ENCODE measurements at regions not wholly inside any gene's neighbourhood (a gene's known extent, or its start where the extent isn't known, plus 50 kb on each side); places are given as distances from the start of the nearest gene placed in this dataset.

- ATAC-seq: no peak
- Histone ChIP-seq H3K4me1 (replicated peaks in 1 of 2; ENCODE audit: control insufficient read depth in 2 of 2, insufficient read depth in 2 of 2, low read length in 2 of 2) (no peaks in the 10 kb centered on the region), H4K20me1 (replicated peaks; ENCODE audit: control insufficient read depth, insufficient read depth, low read length) (no peaks in the 10 kb centered on the region), H3K27me3 (ENCODE audit: control insufficient read depth in 2 of 2, insufficient read depth in 2 of 2, low read length in 2 of 2) (no peaks in the 10 kb centered on the region), H3K9me3 (replicated peaks; ENCODE audit: control insufficient read depth, insufficient read depth, low read depth, low read length) (0 out of 2 replicates have a peak, but pooled peaks cover 2% of the 10 kb centered on the region), H3K9me1 (ENCODE audit: control insufficient read depth, insufficient read depth, low read length) (no peaks in the 10 kb centered on the region), H3K4me2 (ENCODE audit: insufficient read depth, low read length) (no peak overlapping the region), H3K27ac (ENCODE audit: extremely low read depth, low read depth, low read length) (no peak overlapping the region), H3K79me2 (ENCODE audit: control insufficient read depth, insufficient read depth, low read length) (no peaks in the 10 kb centered on the region), H3K36me3 (ENCODE audit: control insufficient read depth, insufficient read depth, low read length) (no peaks in the 10 kb centered on the region), H3K4me3 (no peak overlapping the region), H2AFZ (ENCODE audit: low read depth, low read length) (no peak overlapping the region), H3K9ac (ENCODE audit: insufficient read depth in 1 of 2, low read depth in 2 of 2, low read length in 2 of 2) (no peak overlapping the region)
- DNase-seq (ENCODE audit: extremely low read depth in 1 of 4, low spot score in 3 of 4): no peak
- ChIA-PET POLR2A (no interaction called here), CTCF (ENCODE audit: low intra/inter-chr PET ratio) (no interaction called here)
- in situ Hi-C loops (cut with MboI): no loop called here
- FAIRE-seq: no peak
- intact Hi-C loops (cut with micrococcal nuclease): no loop called here
- WGBS (ENCODE audit: insufficient coverage, low coverage, missing lambda C conversion rate): 1% methylated on average over 5 of the region's 5 CpGs
- TF ChIP-seq GABPA (tag; conservative IDR thresholded peaks at IDR 0.05; ENCODE audit: low read depth): no peak
- no peak for TF ChIP-seq PPARD (CRISPR knock-in tag; IDR thresholded peaks at IDR 0.05)
- BruUV-seq (replicated peaks): no TSS peak
Observed at GRCh38 chr3:159080256-159080655, 278.4 kb downstream of the MFSD1 start.

- H3K4me1 ChIP-seq (replicated peaks in 1 of 2; ENCODE audit: control insufficient read depth in 2 of 2, insufficient read depth in 2 of 2, low read length in 2 of 2): no peaks in the 10 kb centered on the region
- no TSS peak for BruUV-seq (replicated peaks)
- H4K20me1 ChIP-seq (replicated peaks; ENCODE audit: control insufficient read depth, insufficient read depth, low read length): no peaks in the 10 kb centered on the region
- no peak overlapping the region for H2AFZ ChIP-seq (ENCODE audit: low read depth, low read length)
- intact Hi-C loops (cut with micrococcal nuclease): no loop called here
- TF ChIP-seq SP1 (CRISPR knock-in tag; IDR thresholded peaks at IDR 0.05) (no peak), EWSR1 (IDR thresholded peaks at IDR 0.05; ENCODE audit: borderline replicate concordance, low read depth, partially characterized antibody) (no peak), TCF7 (IDR thresholded peaks at IDR 0.05; ENCODE audit: borderline replicate concordance) (no peak), EZH2 (IDR thresholded peaks at IDR 0.05; ENCODE audit: borderline replicate concordance, low read depth, low read length) (no peak), GTF2A2 (tag; IDR thresholded peaks at IDR 0.05) (no peak), ZC3H4 (CRISPR knock-in tag; IDR thresholded peaks at IDR 0.05; ENCODE audit: borderline replicate concordance) (no peak), XRCC4 (IDR thresholded peaks at IDR 0.05; ENCODE audit: extremely low read depth, insufficient read depth, insufficient read length) (no peak), ZFPM2 (CRISPR knock-in tag; IDR thresholded peaks at IDR 0.05) (no peak), ZBTB2 (IDR thresholded peaks at IDR 0.05) (no peak), BRCA1 (IDR thresholded peaks at IDR 0.05) (no peak), BRCA1 (CRISPR knock-in tag; IDR thresholded peaks at IDR 0.05) (no peak), TCF7L2 (IDR thresholded peaks at IDR 0.05; ENCODE audit: low read depth, low read length) (no peak), ZNF280B (CRISPR knock-in tag; IDR thresholded peaks at IDR 0.05) (no peak)
- FAIRE-seq (no peak), ATAC-seq (no peak), DNase-seq (ENCODE audit: extremely low read depth in 1 of 4, low spot score in 3 of 4) (no peak)
- H3K9ac ChIP-seq (ENCODE audit: insufficient read depth in 1 of 2, low read depth in 2 of 2, low read length in 2 of 2): no peak overlapping the region
- H3K4me2 ChIP-seq (ENCODE audit: insufficient read depth, low read length): no peak overlapping the region
- H3K9me3 ChIP-seq (replicated peaks; ENCODE audit: control insufficient read depth, insufficient read depth, low read depth, low read length): 0 out of 2 replicates have a peak, but pooled peaks cover 2% of the 10 kb centered on the region
- H3K27ac ChIP-seq (ENCODE audit: extremely low read depth, low read depth, low read length): no peak overlapping the region
- H3K27me3 ChIP-seq (ENCODE audit: control insufficient read depth in 2 of 2, insufficient read depth in 2 of 2, low read length in 2 of 2): no peaks in the 10 kb centered on the region
- CTCF ChIA-PET (ENCODE audit: low intra/inter-chr PET ratio): no interaction called here
- no peaks in the 10 kb centered on the region for H3K36me3 ChIP-seq (ENCODE audit: control insufficient read depth, insufficient read depth, low read length)
- H3K4me3 ChIP-seq: no peak overlapping the region
- H3K79me2 ChIP-seq (ENCODE audit: control insufficient read depth, insufficient read depth, low read length): no peaks in the 10 kb centered on the region
- POLR2A ChIA-PET: no interaction called here
- in situ Hi-C loops (cut with MboI): no loop called here
- H3K9me1 ChIP-seq (ENCODE audit: control insufficient read depth, insufficient read depth, low read length): no peaks in the 10 kb centered on the region
Observed at GRCh38 chr3:159080821-159081220, 279.0 kb downstream of the MFSD1 start.
